ENCODE measurements at regions not wholly inside any gene's neighbourhood (a gene's known extent, or its start where the extent isn't known, plus 50 kb on each side); places are given as distances from the start of the nearest gene placed in this dataset.
"Not testable (repeated sequence)": the region's sequence is repeated elsewhere in the genome, so short reads cannot be mapped to it uniquely, and the experiment has no call there.

- peaks cover 4% of the 10 kb centered on the region for H3K9me3 Mint-ChIP-seq
- H3K4me1 Mint-ChIP-seq, result peaks cover 6% of the 10 kb centered on the region
- H3K4me3 Mint-ChIP-seq, result no peak overlapping the region
- H3K27ac Mint-ChIP-seq, result no peak overlapping the region
- H3K27me3 Mint-ChIP-seq, result no peaks in the 10 kb centered on the region
- H3K36me3 Mint-ChIP-seq, result peaks cover under 1% of the 10 kb centered on the region
- DNase-seq, result no peak
Measured at GRCh38 chr3:140770977-140771667, 93.3 kb downstream of the TRIM42 start.

DNA sequence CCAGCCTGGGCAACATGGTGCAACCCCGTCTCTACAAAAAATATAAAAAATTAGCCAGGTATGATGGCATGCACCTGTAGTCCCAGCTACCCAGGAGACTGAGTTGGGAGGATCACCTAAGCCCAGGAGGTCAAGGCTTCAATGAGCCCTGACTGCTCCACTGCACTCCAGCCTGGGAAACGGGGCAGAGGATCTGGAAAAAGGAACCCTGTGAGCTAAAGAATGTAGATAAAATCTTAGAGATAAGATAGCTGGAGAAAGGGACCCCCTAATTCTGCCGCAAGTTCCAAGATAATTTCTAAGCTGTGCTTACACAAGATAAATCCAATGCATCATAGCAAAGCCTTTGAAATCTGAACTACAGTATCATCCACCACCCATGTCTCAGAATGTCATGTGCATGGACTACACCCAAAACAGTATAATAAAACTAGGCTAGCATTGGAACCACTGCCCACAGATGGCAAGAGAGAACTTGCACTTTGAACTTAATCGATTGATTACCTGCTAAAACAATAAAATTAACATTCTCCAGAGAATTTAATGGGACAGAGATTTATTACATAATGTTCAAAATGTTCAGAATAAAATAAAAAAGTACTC lies 99.9 kb downstream of the TRIM42 start:
- H3K27ac Mint-ChIP-seq, result no peak overlapping the region
- DNase-seq, result no peak
- peaks cover 2% of the 10 kb centered on the region for H3K36me3 Mint-ChIP-seq

GRCh38 chr3:140791368-140791767 lies 113.5 kb downstream of the TRIM42 start:
- Mint-ChIP-seq H3K4me1 (peaks cover 2% of the 10 kb centered on the region), H3K4me3 (no peak overlapping the region), H3K36me3 (peaks cover 4% of the 10 kb centered on the region), H3K27me3 (peaks cover 3% of the 10 kb centered on the region), H3K9me3 (peaks cover 18% of the 10 kb centered on the region), H3K27ac (no peak overlapping the region)
- no peak for DNase-seq

More for the DNA sequence above, 99.9 kb downstream of the TRIM42 start:
- Mint-ChIP-seq H3K9me3 (peaks cover 10% of the 10 kb centered on the region), H3K4me3 (no peak overlapping the region), H3K4me1 (peaks cover 5% of the 10 kb centered on the region), H3K27me3 (no peaks in the 10 kb centered on the region)

DNA sequence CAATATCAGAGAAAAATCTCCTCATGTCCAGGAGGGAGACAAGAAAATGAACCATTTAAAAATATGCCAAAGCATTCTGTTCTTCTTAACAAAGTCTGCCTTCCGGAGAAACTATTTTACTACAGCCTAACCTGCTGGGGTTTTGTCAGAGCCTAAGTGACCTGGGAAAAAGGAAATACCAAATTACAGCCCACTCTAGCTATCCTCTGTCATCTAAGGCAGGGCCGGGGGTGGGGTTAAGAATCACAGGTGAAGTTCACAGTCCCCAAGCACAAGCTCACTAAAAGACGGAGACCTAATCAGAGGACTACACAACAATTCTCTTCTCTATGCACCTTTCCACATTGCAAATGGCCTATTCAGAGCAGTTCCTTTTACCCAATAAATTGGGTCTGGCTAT lies 116.6 kb downstream of the TRIM42 start:
- peaks cover 26% of the 10 kb centered on the region for H3K9me3 Mint-ChIP-seq
- no peak overlapping the region for H3K4me3 Mint-ChIP-seq
- H3K27me3 Mint-ChIP-seq, result peaks cover 3% of the 10 kb centered on the region
- H3K4me1 Mint-ChIP-seq, result peaks cover 2% of the 10 kb centered on the region
- DNase-seq, result no peak
- H3K27ac Mint-ChIP-seq, result no peak overlapping the region
- H3K36me3 Mint-ChIP-seq, result peaks cover 4% of the 10 kb centered on the region

DNA sequence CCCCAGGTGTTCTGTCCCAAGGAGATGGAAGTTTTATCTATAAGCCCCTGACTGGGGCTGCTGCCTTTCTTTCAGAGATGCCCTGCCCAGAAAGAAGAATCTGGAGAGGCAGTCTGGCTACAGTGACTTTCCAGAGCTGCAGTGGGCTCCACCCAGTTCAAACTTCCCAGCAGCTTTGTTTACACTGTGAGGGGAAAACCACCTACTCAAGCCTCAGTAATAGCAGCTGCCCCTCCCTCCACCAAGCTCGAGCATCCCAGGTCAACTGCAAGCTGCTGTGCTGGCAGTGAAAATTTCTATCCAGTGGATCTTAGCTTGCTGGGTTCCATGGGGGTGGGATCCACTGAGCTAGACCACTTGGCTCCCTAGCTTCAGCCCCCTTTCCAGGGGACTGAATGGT lies 125.0 kb downstream of the TRIM42 start:
- H3K36me3 Mint-ChIP-seq, H3K4me1 Mint-ChIP-seq, DNase-seq, H3K27ac Mint-ChIP-seq, H3K4me3 Mint-ChIP-seq, H3K27me3 Mint-ChIP-seq: not testable (repeated sequence)
- H3K9me3 Mint-ChIP-seq, result peaks cover 34% of the 10 kb centered on the region

DNA sequence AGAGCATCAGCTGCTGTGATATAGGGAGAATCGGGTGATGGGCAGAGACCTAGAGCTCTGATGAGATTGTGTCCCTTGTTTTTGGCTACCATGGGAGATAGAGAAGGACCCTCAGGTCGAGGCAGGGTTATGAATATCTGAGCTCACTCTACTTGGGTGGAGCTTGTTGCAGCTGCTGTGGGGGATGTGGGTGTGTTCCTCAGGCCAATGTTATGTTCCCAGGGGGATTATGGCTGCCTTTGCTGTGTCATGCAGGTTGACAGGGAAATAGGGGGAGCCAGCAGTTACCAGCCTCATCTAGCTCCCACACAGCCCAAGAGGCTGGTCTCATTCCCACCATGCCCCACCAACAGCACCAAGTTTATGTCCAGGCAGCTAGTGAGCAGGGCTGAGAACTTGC lies 131.5 kb downstream of the TRIM42 start:
- Mint-ChIP-seq H3K27ac (no peak overlapping the region), H3K36me3 (peaks cover 3% of the 10 kb centered on the region), H3K27me3 (no peaks in the 10 kb centered on the region), H3K4me3 (no peak overlapping the region), H3K4me1 (no peaks in the 10 kb centered on the region), H3K9me3 (peaks cover 8% of the 10 kb centered on the region)
- DNase-seq, result no peak

- Mint-ChIP-seq H3K27ac (no peak overlapping the region), H3K4me1 (no peaks in the 10 kb centered on the region), H3K9me3 (peaks cover 5% of the 10 kb centered on the region), H3K27me3 (no peaks in the 10 kb centered on the region), H3K4me3 (no peak overlapping the region), H3K36me3 (peaks cover 3% of the 10 kb centered on the region)
- no peak for DNase-seq
Measured at GRCh38 chr3:140816372-140817195, 125.1 kb upstream of the SLC25A36 start.

- H3K27me3 Mint-ChIP-seq, result peaks cover 2% of the 10 kb centered on the region
- no peak overlapping the region for H3K4me3 Mint-ChIP-seq
- no peak for DNase-seq
- H3K36me3 Mint-ChIP-seq, result no peaks in the 10 kb centered on the region
- no peaks in the 10 kb centered on the region for H3K4me1 Mint-ChIP-seq
- no peaks in the 10 kb centered on the region for H3K9me3 Mint-ChIP-seq
- no peak overlapping the region for H3K27ac Mint-ChIP-seq
Measured at GRCh38 chr3:140821493-140821892, 120.1 kb upstream of the SLC25A36 start.

- Mint-ChIP-seq H3K27me3 (peaks cover 2% of the 10 kb centered on the region), H3K9me3 (no peaks in the 10 kb centered on the region), H3K27ac (no peak overlapping the region), H3K36me3 (no peaks in the 10 kb centered on the region), H3K4me3 (no peak overlapping the region), H3K4me1 (no peaks in the 10 kb centered on the region)
- DNase-seq, result no peak
Measured at GRCh38 chr3:140822401-140823047, 119.1 kb upstream of the SLC25A36 start.

GRCh38 chr3:140823106-140823505 lies 118.5 kb upstream of the SLC25A36 start:
- Mint-ChIP-seq H3K36me3 (no peaks in the 10 kb centered on the region), H3K27me3 (peaks cover 2% of the 10 kb centered on the region), H3K9me3 (no peaks in the 10 kb centered on the region), H3K27ac (no peak overlapping the region), H3K4me3 (no peak overlapping the region), H3K4me1 (no peaks in the 10 kb centered on the region)
- DNase-seq, result no peak

GRCh38 chr3:140827894-140828293 lies 113.7 kb upstream of the SLC25A36 start:
- Mint-ChIP-seq H3K9me3 (no peaks in the 10 kb centered on the region), H3K27me3 (peaks cover 4% of the 10 kb centered on the region), H3K4me3 (no peak overlapping the region), H3K4me1 (peaks cover 2% of the 10 kb centered on the region), H3K27ac (no peak overlapping the region), H3K36me3 (peaks cover under 1% of the 10 kb centered on the region)
- DNase-seq, result no peak

- peaks cover 6% of the 10 kb centered on the region for H3K27me3 Mint-ChIP-seq
- peaks cover 4% of the 10 kb centered on the region for H3K4me1 Mint-ChIP-seq
- no peaks in the 10 kb centered on the region for H3K9me3 Mint-ChIP-seq
- no peak overlapping the region for H3K27ac Mint-ChIP-seq
- DNase-seq, result no peak
- peaks cover 2% of the 10 kb centered on the region for H3K36me3 Mint-ChIP-seq
- no peak overlapping the region for H3K4me3 Mint-ChIP-seq
Measured at GRCh38 chr3:140828585-140828984, 113.1 kb upstream of the SLC25A36 start.

- Mint-ChIP-seq H3K36me3 (peaks cover 2% of the 10 kb centered on the region), H3K27me3 (peaks cover 3% of the 10 kb centered on the region), H3K4me3 (no peak overlapping the region), H3K9me3 (no peaks in the 10 kb centered on the region), H3K27ac (no peak overlapping the region), H3K4me1 (peaks cover 4% of the 10 kb centered on the region)
- DNase-seq, result no peak
Measured at GRCh38 chr3:140829796-140830195, 111.8 kb upstream of the SLC25A36 start.

DNA sequence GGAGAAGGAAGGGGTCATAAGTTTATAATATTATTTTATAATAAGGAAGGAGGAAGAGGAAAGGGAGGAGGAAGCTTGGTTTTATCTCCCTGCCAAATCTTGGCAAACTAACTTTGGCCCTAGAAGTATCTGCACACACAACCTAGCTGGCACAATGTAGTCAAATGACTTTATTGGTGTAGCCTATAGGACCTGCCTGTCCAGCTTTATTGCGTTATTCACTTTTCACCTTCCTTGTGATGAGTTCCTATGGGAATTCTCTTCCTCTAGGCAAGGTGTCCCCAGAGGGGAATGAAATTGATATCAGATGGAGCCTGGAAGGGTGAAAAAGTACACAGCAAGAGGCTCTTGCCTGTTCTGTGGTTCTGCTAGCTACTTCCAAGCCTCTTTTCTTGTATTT lies 111.2 kb upstream of the SLC25A36 start:
- no peak overlapping the region for H3K27ac Mint-ChIP-seq
- peaks cover 3% of the 10 kb centered on the region for H3K27me3 Mint-ChIP-seq
- DNase-seq, result no peak
- H3K4me3 Mint-ChIP-seq, result no peak overlapping the region
- H3K36me3 Mint-ChIP-seq, result peaks cover 2% of the 10 kb centered on the region
- H3K4me1 Mint-ChIP-seq, result peaks cover 4% of the 10 kb centered on the region
- H3K9me3 Mint-ChIP-seq, result no peaks in the 10 kb centered on the region

DNA sequence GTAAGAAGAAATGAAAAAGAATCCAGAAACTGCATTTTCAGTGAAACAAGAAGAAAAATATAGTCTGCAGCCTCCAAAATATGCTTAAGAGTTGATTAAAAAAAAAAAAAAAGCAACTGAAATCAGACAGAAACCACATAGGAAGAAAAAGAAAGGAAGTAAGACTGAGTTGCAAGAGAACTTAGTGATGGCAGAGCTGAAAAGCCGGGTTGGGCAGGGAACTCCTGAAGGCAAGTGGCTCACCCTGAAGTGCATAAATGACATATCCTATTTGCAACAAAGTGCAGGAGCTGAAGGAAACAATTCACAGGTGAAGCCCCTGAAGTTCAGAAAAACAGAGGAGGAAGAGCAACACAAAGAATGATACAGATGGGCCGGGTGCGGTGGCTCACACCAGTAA lies 108.8 kb upstream of the SLC25A36 start:
- DNase-seq, result no peak
- H3K27ac Mint-ChIP-seq, result no peak overlapping the region

More for the DNA sequence above, 108.8 kb upstream of the SLC25A36 start:
- Mint-ChIP-seq H3K4me3 (peak overlapping the region; percentile 51), H3K36me3 (peaks cover 2% of the 10 kb centered on the region), H3K4me1 (peaks cover 4% of the 10 kb centered on the region), H3K27me3 (peaks cover 3% of the 10 kb centered on the region), H3K9me3 (no peaks in the 10 kb centered on the region)
